ENCODE measurements at regions not wholly inside any gene's neighbourhood (a gene's known extent, or its start where the extent isn't known, plus 50 kb on each side); places are given as distances from the start of the nearest gene placed in this dataset.

DNA sequence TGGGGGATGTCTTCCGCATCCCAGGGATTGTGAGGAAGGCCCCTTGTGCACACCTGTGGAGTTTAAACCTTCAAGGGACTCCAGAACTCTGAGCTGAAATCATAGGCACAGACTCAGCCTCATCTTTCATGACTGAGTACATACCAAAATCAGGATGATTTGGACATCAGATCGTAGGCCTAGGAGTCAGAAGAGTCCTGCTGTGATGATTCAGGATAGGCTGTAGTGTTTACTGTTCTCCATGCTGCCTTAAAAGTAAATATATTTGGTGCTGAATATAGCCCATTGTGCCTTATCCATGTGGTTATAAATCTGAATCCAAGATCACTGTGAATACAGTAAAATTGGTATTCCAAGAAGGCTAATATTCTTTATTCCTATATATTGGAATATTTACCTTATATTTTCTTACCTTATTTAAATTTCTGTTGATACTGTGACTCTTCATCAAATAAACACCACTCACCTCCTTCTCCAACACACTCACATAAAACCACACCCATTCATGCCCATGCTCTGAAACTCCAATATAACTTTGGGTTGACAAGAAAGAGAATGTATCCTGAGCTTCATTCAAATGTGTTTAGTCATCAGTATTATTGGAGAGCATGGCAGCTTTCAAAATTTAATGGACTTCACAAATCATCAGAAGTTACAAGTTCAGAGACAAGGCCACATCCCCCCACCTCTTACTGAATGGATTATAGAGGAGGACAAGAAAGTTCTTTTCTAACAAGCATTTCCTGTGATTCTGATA, 561.4 kb upstream of the LINC00305 start (continued):
- TF ChIP-seq ZFP36 (IDR thresholded peaks at IDR 0.05; ENCODE audit: low read depth, low read length, partially characterized antibody), result no peak
- no peak for TF ChIP-seq ESRRA (IDR thresholded peaks at IDR 0.05; ENCODE audit: borderline replicate concordance, low read depth)
- no peak for TF ChIP-seq TRIM24 (IDR thresholded peaks at IDR 0.05)
- no peak for TF ChIP-seq CBX8 (IDR thresholded peaks at IDR 0.05; ENCODE audit: borderline replicate concordance, extremely low read depth, low read depth, low read length, poor library complexity, severe bottlenecking)
- no peak for TF ChIP-seq EWSR1 (IDR thresholded peaks at IDR 0.05; ENCODE audit: borderline replicate concordance, low read depth, partially characterized antibody)
- TF ChIP-seq ZNF408 (CRISPR knock-in tag; IDR thresholded peaks at IDR 0.05; ENCODE audit: low read depth), result no peak
- TF ChIP-seq POU5F1 (IDR thresholded peaks at IDR 0.05; ENCODE audit: borderline replicate concordance, low read depth, low read length, partially characterized antibody), result no peak

DNA sequence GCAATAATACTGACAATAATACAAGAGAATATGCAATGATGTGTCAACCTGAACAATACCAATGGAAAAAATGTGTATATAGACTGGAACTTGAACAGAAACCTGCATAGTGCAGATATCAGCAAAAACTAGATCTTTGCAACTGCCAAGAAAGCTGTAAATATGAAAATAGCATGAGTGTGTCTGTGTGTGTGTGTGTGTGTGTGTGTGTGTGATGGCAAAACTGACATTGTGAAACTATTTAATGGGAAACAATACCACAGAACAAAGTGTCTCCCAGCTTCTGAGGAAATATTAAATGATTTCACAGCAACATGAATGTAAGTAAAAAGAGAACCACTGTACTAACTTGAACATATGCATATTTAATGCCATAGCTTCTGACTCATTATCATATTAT, 558.2 kb upstream of the LINC00305 start:
- ATAC-seq, result no peak
- no peak overlapping the region for H3K9ac ChIP-seq (ENCODE audit: insufficient read depth in 1 of 2, low read depth in 2 of 2, low read length in 2 of 2)
- ChIA-PET CTCF (ENCODE audit: low intra/inter-chr PET ratio) (no interaction called here), POLR2A (no interaction called here)
- in situ Hi-C loops (cut with MboI) (no loop called here), intact Hi-C loops (cut with micrococcal nuclease) (no loop called here)
- no peaks in the 10 kb centered on the region for H3K9me1 ChIP-seq (ENCODE audit: control insufficient read depth, insufficient read depth, low read length)
- H2AFZ ChIP-seq (ENCODE audit: low read depth, low read length), result no peak overlapping the region
- no peak for DNase-seq (ENCODE audit: extremely low read depth in 1 of 4, low spot score in 3 of 4)
- BruUV-seq (replicated peaks), result no TSS peak
- no peaks in the 10 kb centered on the region for H3K79me2 ChIP-seq (ENCODE audit: control insufficient read depth, insufficient read depth, low read length)
- H3K27ac ChIP-seq (ENCODE audit: extremely low read depth, low read depth, low read length), result no peak overlapping the region
- H3K36me3 ChIP-seq (ENCODE audit: control insufficient read depth, insufficient read depth, low read length), result no peaks in the 10 kb centered on the region
- no peaks in the 10 kb centered on the region for H3K27me3 ChIP-seq (ENCODE audit: control insufficient read depth in 2 of 2, insufficient read depth in 2 of 2, low read length in 2 of 2)
- no peak overlapping the region for H3K4me3 ChIP-seq
- no peaks in the 10 kb centered on the region for H4K20me1 ChIP-seq (replicated peaks; ENCODE audit: control insufficient read depth, insufficient read depth, low read length)
- FAIRE-seq, result no peak
- H3K9me3 ChIP-seq (replicated peaks; ENCODE audit: control insufficient read depth, insufficient read depth, low read depth, low read length), result no peaks in the 10 kb centered on the region
- no peaks in the 10 kb centered on the region for H3K4me1 ChIP-seq (replicated peaks in 1 of 2; ENCODE audit: control insufficient read depth in 2 of 2, insufficient read depth in 2 of 2, low read length in 2 of 2)
- no peak overlapping the region for H3K4me2 ChIP-seq (ENCODE audit: insufficient read depth, low read length)
- TF ChIP-seq NBN (IDR thresholded peaks at IDR 0.05; ENCODE audit: low read depth), result no peak
- no peak for TF ChIP-seq TARDBP (IDR thresholded peaks at IDR 0.05)
- TF ChIP-seq XRCC4 (IDR thresholded peaks at IDR 0.05; ENCODE audit: extremely low read depth, insufficient read depth, insufficient read length), result no peak
- TF ChIP-seq, protein P1, sequence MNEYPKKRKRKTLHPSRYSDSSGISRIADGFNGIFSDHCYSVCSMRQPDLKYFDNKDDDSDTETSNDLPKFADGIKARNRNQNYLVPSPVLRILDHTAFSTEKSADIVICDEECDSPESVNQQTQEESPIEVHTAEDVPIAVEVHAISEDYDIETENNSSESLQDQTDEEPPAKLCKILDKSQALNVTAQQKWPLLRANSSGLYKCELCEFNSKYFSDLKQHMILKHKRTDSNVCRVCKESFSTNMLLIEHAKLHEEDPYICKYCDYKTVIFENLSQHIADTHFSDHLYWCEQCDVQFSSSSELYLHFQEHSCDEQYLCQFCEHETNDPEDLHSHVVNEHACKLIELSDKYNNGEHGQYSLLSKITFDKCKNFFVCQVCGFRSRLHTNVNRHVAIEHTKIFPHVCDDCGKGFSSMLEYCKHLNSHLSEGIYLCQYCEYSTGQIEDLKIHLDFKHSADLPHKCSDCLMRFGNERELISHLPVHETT (CRISPR knock-in tag; conservative IDR thresholded peaks at IDR 0.05 in 1 of 2, IDR thresholded peaks at IDR 0.05 in 1 of 2), result no peak
- TF ChIP-seq CHD4 (IDR thresholded peaks at IDR 0.05; ENCODE audit: insufficient read depth, insufficient replicate concordance, low read depth, low read length, poor library complexity, severe bottlenecking), result no peak
- no peak for TF ChIP-seq BCL6 (CRISPR knock-in tag; IDR thresholded peaks at IDR 0.05)
- TF ChIP-seq, protein P2, sequence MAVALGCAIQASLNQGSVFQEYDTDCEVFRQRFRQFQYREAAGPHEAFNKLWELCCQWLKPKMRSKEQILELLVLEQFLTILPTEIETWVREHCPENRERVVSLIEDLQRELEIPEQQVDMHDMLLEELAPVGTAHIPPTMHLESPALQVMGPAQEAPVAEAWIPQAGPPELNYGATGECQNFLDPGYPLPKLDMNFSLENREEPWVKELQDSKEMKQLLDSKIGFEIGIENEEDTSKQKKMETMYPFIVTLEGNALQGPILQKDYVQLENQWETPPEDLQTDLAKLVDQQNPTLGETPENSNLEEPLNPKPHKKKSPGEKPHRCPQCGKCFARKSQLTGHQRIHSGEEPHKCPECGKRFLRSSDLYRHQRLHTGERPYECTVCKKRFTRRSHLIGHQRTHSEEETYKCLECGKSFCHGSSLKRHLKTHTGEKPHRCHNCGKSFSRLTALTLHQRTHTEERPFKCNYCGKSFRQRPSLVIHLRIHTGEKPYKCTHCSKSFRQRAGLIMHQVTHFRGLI (CRISPR knock-in tag; IDR thresholded peaks at IDR 0.05), result no peak
- no peak for TF ChIP-seq SMAD2 (IDR thresholded peaks at IDR 0.05; ENCODE audit: low read depth, low read length)
- TF ChIP-seq DPF2 (IDR thresholded peaks at IDR 0.05), result no peak

Measured in K562 (cell line).